ENCODE measurements at regions not wholly inside any gene's neighbourhood (a gene's known extent, or its start where the extent isn't known, plus 50 kb on each side); places are given as distances from the start of the nearest gene placed in this dataset.

- Histone ChIP-seq H3K9me3 (ENCODE audit: control insufficient read depth in 4 of 4, low read length in 3 of 4) (no peaks in the 10 kb centered on the region), H3K4me1 (ENCODE audit: control insufficient read depth in 4 of 4, insufficient read depth in 4 of 4, low read length in 3 of 4) (peaks cover 0 to 22% (median 18%) of the 10 kb centered on the region in 4 donors), H3K9ac (ENCODE audit: low read depth in 1 of 2, low read length in 2 of 2) (no peak overlapping the region), H3K36me3 (ENCODE audit: control insufficient read depth in 4 of 4, insufficient read depth in 3 of 4, low read depth in 1 of 4, low read length in 3 of 4) (no peaks in the 10 kb centered on the region), H3K27ac (ENCODE audit: low read depth in 1 of 2, low read length in 2 of 2) (no peak overlapping the region), H3K4me3 (ENCODE audit: low read depth in 1 of 3, low read length in 3 of 3) (no peak overlapping the region), H3K27me3 (ENCODE audit: control insufficient read depth in 4 of 4, insufficient read depth in 4 of 4, low read length in 3 of 4) (no peaks in the 10 kb centered on the region)
- no peak for DNase-seq (ENCODE audit: low spot score)
- TF ChIP-seq NR2F2 (IDR thresholded peaks at IDR 0.05): no peak
- no peak for TF ChIP-seq EGR1 (IDR thresholded peaks at IDR 0.05; ENCODE audit: low read depth in 2 of 2)
- WGBS: 81% methylated on average over 2 of the region's 2 CpGs
These were observed 76.1 kb upstream of the ATP11B start for GRCh38 chr3:182717216-182717615.

DNA sequence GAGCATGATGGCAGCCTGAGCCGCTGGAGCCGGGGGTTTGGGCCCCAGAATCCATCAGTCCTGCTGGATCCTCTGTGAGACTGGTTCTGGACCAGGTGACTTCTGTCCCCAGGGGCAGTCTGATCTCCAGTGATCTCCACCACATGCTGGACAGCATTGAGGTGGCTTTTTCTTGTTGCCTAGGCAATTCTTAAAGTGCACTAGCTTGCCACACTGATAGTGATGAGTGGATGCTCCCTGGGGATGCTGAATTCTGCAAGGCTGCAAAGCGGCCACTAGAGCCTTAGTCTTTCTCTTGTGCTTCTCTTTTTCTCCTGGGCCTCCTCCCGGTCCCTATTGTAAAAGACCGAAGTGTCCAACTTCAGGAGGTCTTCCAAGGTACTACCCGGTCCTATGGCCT, 70.4 kb upstream of the ATP11B start:
- peaks cover 0 to 4% (median 1%) of the 10 kb centered on the region in 4 donors for H3K4me1 ChIP-seq (ENCODE audit: control insufficient read depth in 4 of 4, insufficient read depth in 4 of 4, low read length in 3 of 4)
- 92% methylated on average over 6 of the region's 6 CpGs for WGBS
- no peaks in the 10 kb centered on the region for H3K27me3 ChIP-seq (ENCODE audit: control insufficient read depth in 4 of 4, insufficient read depth in 4 of 4, low read length in 3 of 4)
- DNase-seq (ENCODE audit: low spot score): no peak
- no peak overlapping the region for H3K9ac ChIP-seq (ENCODE audit: low read depth in 1 of 2, low read length in 2 of 2)
- H3K9me3 ChIP-seq (ENCODE audit: control insufficient read depth in 4 of 4, low read length in 3 of 4): no peaks in the 10 kb centered on the region
- TF ChIP-seq, protein P1, sequence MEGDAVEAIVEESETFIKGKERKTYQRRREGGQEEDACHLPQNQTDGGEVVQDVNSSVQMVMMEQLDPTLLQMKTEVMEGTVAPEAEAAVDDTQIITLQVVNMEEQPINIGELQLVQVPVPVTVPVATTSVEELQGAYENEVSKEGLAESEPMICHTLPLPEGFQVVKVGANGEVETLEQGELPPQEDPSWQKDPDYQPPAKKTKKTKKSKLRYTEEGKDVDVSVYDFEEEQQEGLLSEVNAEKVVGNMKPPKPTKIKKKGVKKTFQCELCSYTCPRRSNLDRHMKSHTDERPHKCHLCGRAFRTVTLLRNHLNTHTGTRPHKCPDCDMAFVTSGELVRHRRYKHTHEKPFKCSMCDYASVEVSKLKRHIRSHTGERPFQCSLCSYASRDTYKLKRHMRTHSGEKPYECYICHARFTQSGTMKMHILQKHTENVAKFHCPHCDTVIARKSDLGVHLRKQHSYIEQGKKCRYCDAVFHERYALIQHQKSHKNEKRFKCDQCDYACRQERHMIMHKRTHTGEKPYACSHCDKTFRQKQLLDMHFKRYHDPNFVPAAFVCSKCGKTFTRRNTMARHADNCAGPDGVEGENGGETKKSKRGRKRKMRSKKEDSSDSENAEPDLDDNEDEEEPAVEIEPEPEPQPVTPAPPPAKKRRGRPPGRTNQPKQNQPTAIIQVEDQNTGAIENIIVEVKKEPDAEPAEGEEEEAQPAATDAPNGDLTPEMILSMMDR (IDR thresholded peaks at IDR 0.05; ENCODE audit: low read depth, low read length, missing input control): no peak
- no peak for TF ChIP-seq ZBTB33 (IDR thresholded peaks at IDR 0.05)
- H3K4me3 ChIP-seq (ENCODE audit: low read depth in 1 of 3, low read length in 3 of 3): no peak overlapping the region
- H3K36me3 ChIP-seq (ENCODE audit: control insufficient read depth in 4 of 4, insufficient read depth in 3 of 4, low read depth in 1 of 4, low read length in 3 of 4): no peaks in the 10 kb centered on the region
- no peak overlapping the region for H3K27ac ChIP-seq (ENCODE audit: low read depth in 1 of 2, low read length in 2 of 2)

GRCh38 chr3:182723596-182723995, 69.7 kb upstream of the ATP11B start:
- no peak overlapping the region for H3K27ac ChIP-seq (ENCODE audit: low read depth in 1 of 2, low read length in 2 of 2)
- H3K36me3 ChIP-seq (ENCODE audit: control insufficient read depth in 4 of 4, insufficient read depth in 3 of 4, low read depth in 1 of 4, low read length in 3 of 4): no peaks in the 10 kb centered on the region
- no peaks in the 10 kb centered on the region for H3K9me3 ChIP-seq (ENCODE audit: control insufficient read depth in 4 of 4, low read length in 3 of 4)
- WGBS: 43% methylated on average over 4 of the region's 4 CpGs
- no peak overlapping the region for H3K9ac ChIP-seq (ENCODE audit: low read depth in 1 of 2, low read length in 2 of 2)
- H3K4me1 ChIP-seq (ENCODE audit: control insufficient read depth in 4 of 4, insufficient read depth in 4 of 4, low read length in 3 of 4): peaks cover 0 to 4% (median 1%) of the 10 kb centered on the region in 4 donors
- no peaks in the 10 kb centered on the region for H3K27me3 ChIP-seq (ENCODE audit: control insufficient read depth in 4 of 4, insufficient read depth in 4 of 4, low read length in 3 of 4)
- no peak for TF ChIP-seq HNF4G (IDR thresholded peaks at IDR 0.05)
- TF ChIP-seq, protein P2, sequence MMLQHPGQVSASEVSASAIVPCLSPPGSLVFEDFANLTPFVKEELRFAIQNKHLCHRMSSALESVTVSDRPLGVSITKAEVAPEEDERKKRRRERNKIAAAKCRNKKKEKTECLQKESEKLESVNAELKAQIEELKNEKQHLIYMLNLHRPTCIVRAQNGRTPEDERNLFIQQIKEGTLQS (IDR thresholded peaks at IDR 0.05): peak; percentile 17
- TF ChIP-seq, protein P1 (IDR thresholded peaks at IDR 0.05; ENCODE audit: low read depth, low read length, missing input control): no peak
- no peak for TF ChIP-seq NR2F2 (IDR thresholded peaks at IDR 0.05)
- peak; percentile 51 to 61 for TF ChIP-seq HNF4A (conservative IDR thresholded peaks at IDR 0.05)
- TF ChIP-seq JUND (IDR thresholded peaks at IDR 0.05): no peak
- peak; percentile 11 to 31 for TF ChIP-seq RXRA (IDR thresholded peaks at IDR 0.05)
- peak in 1 of 2 donors; percentile 31 for TF ChIP-seq RAD21 (IDR thresholded peaks at IDR 0.05)
- DNase-seq (ENCODE audit: low spot score): no peak
- H3K4me3 ChIP-seq (ENCODE audit: low read depth in 1 of 3, low read length in 3 of 3): no peak overlapping the region
